ENCODE measurements at regions not wholly inside any gene's neighbourhood (a gene's known extent, or its start where the extent isn't known, plus 50 kb on each side); places are given as distances from the start of the nearest gene placed in this dataset.

- TF ChIP-seq, protein P1, sequence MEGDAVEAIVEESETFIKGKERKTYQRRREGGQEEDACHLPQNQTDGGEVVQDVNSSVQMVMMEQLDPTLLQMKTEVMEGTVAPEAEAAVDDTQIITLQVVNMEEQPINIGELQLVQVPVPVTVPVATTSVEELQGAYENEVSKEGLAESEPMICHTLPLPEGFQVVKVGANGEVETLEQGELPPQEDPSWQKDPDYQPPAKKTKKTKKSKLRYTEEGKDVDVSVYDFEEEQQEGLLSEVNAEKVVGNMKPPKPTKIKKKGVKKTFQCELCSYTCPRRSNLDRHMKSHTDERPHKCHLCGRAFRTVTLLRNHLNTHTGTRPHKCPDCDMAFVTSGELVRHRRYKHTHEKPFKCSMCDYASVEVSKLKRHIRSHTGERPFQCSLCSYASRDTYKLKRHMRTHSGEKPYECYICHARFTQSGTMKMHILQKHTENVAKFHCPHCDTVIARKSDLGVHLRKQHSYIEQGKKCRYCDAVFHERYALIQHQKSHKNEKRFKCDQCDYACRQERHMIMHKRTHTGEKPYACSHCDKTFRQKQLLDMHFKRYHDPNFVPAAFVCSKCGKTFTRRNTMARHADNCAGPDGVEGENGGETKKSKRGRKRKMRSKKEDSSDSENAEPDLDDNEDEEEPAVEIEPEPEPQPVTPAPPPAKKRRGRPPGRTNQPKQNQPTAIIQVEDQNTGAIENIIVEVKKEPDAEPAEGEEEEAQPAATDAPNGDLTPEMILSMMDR (IDR thresholded peaks at IDR 0.05): no peak
- ATAC-seq (ENCODE audit: low FRiP score) (no peak), DNase-seq (ENCODE audit: low spot score) (no peak)
Observed at GRCh38 chr6:33957892-33958525, 154.2 kb upstream of the MLN start.

- DNase-seq (ENCODE audit: low spot score) (no peak), ATAC-seq (ENCODE audit: low FRiP score) (no peak)
- TF ChIP-seq, protein P1 (IDR thresholded peaks at IDR 0.05): no peak
Observed at GRCh38 chr6:33957131-33957891, 153.5 kb upstream of the MLN start.

DNA sequence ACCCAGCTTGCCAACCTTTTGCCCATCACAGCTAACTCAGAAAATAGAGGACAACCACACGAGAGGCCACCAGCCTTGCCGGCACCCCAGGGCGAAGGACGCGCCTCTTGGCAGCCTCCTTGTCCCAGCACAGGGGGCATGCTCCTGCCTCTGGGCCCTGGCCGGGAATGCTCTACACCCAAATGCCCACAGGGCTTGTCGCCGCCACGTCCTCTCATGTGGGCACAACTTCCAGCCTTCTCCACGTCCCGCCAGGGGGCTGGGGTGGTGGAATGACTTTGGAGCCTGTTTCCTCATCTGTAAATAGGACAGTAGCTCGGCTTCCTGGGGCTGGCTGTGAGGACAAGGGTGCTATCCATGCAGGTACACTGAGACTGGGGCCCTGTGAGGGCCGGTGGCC lies 152.4 kb upstream of the MLN start:
- TF ChIP-seq, protein P1 (IDR thresholded peaks at IDR 0.05): no peak
- ATAC-seq (ENCODE audit: low FRiP score): no peak
- DNase-seq (ENCODE audit: low spot score): no peak

DNA sequence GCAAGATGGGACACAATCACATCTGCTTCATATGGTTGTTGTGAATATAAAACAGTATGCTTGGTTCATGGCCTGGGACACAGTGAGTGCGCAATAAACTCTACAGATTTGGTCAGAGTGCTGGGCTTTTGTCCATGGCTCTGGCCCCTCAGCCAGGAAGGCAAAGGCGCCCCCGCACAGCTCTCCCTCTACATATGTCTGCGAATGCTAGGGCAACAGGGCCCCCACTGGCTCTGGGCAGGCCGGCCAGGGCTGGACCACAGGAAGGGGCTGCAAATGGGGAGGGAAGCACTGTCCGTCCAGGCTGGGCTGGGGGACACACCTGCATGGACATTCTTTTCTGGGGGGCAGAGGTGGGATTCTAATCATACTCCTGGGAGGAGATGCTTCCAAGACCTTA lies 151.8 kb upstream of the MLN start:
- no peak for DNase-seq (ENCODE audit: low spot score)
- no peak for ATAC-seq (ENCODE audit: low FRiP score)
- TF ChIP-seq, protein P1 (IDR thresholded peaks at IDR 0.05): no peak

GRCh38 chr6:33954453-33954852 lies 150.7 kb upstream of the MLN start:
- DNase-seq (ENCODE audit: low spot score) (no peak), ATAC-seq (ENCODE audit: low FRiP score) (no peak)
- TF ChIP-seq, protein P1 (IDR thresholded peaks at IDR 0.05): no peak

- DNase-seq (ENCODE audit: low spot score) (no peak), ATAC-seq (ENCODE audit: low FRiP score) (no peak)
- TF ChIP-seq, protein P1 (IDR thresholded peaks at IDR 0.05): no peak
Observed at GRCh38 chr6:33953171-33953570, 149.4 kb upstream of the MLN start.

- DNase-seq (ENCODE audit: low spot score) (no peak), ATAC-seq (ENCODE audit: low FRiP score) (no peak)
- TF ChIP-seq, protein P1 (IDR thresholded peaks at IDR 0.05): no peak
Observed at GRCh38 chr6:33952016-33952415, 148.2 kb upstream of the MLN start.
